ENCODE measurements at regions not wholly inside any gene's neighbourhood (a gene's known extent, or its start where the extent isn't known, plus 50 kb on each side); places are given as distances from the start of the nearest gene placed in this dataset.
"Not testable (repeated sequence)": the region's sequence is repeated elsewhere in the genome, so short reads cannot be mapped to it uniquely, and the experiment has no call there.

DNA sequence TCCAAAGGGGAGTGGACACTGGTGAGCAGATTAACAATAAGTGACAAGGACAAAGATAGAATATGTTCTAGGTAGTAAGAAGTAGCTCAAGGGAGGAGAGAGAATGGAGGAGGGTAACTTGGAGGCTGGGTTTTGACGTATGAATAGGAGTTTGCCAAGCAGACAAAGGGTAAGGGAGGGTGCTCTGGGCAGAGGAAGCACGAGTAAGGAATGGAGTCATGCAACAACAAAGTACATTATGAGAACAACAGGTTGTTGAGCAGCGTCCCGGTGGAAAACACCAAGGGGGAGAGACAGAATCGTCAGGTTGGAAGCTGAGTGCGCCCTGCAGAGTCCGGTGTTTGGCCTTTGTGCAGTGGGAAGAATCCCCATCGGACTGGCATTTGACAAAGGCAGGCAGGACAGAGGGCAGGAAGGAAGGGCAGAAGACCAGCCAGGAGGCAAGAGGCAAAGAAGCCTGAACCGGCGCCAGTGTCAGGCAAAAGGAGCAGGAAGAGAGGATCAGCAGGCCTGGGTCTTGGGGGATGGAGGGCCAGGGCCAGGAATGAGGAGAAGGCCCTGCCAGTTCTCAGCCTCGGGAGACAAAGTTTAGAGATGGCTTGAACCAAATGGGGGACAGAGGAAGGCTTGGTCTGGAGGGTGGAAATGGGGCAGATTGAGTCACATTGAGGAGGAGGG lies 134.3 kb upstream of the TNRC6C start:
- DNase-seq (ENCODE audit: low spot score): no peak

DNA sequence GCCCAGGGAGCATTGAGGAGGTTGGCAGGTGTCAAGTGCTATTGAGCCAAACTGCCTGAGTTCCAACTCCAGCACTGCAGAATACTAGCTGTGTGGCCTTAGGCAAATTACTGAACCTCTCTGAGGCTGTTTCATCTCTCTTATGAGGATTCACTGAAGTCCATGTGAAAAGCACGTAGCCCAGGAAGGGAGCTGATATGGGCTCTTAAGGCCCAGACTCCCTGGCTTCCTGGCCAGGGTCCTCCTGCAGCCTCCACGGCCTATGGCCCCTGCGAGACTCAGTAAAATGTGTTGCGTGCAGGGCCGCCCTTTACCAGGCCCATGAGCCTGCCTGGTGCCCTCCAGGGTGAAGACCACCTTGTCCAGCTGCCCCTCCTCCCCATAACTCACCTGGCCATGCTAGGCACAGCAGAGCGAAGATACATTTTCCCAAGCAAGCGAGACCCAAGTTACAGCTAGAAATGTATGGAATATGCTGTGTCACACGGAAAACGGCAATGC lies 133.7 kb upstream of the TNRC6C start:
- no peak for DNase-seq (ENCODE audit: low spot score)

DNA sequence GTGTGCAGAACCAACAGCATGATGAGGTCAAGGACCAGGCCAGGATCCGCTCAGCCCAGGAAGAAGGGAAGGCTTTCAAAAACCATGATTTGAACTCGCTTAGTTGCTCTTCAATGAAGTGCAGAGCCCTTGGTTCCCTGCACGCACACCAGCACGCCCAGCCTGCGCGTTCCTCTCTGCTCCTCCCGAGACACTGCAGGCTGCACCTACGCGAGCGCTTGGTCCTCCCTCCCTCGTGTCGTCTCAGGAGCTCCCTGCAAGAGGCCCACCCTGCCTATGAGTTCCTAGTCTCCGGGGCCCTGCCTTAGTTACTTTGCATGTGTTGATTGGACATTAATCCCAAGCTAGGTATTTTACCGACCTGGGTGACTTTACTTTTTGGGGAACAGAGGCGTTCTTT lies 132.9 kb upstream of the TNRC6C start:
- DNase-seq (ENCODE audit: low spot score): no peak

DNA sequence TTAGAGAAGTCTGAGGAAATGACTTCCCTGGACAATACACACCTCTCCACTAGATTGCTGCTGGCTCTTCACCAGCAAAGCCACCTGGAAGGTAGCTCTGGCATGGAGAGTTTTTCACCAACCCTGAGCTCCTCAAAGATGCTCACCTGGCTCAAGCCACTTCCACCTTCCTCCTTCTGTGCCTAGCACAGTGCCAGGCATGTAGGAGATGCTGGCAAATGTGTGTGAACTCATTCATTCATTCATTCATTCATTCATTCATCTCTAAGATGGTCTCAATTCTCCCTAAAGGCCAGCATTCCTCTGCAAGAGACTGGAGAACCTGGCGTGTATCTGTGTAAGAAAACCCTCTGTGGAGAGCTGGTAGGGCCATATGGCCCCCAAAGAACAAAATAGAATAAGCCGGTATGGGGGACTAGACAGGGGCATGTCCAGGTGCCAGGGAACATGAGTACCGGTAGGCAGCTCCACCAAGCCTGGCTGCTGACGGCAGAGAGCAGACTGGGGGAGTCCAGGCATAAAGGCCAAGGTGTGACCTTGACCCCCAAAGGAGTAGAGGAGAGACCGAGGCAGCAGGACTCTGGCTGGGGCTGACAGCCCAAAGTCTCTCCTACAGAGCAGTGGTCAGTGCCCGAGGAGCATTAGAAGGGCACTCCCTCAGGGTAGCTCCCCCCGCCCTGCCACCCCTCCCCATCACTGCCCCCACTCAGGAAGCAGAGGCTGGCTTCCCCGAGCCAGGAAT lies 132.2 kb upstream of the TNRC6C start:
- no peak for DNase-seq (ENCODE audit: low spot score)

DNA sequence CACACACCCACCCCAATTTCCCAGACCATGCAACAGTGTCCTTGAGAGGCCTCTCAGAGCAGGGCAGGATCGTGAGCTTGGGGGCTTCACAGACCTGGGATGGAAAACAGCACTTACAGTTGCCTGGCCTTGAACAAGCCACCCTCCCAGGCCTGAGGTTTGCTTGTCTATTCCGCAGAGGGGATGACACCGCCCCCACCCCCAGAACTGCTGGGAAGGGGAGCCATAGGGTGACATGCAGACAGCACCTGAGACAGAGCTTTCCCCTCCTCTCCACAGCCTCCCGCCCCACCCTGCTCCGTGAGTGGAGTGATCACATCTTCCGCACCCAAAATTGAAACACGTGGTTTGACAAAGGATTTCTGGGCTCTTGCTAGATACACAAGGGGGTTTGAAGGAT lies 131.5 kb upstream of the TNRC6C start:
- DNase-seq (ENCODE audit: low spot score): no peak

DNA sequence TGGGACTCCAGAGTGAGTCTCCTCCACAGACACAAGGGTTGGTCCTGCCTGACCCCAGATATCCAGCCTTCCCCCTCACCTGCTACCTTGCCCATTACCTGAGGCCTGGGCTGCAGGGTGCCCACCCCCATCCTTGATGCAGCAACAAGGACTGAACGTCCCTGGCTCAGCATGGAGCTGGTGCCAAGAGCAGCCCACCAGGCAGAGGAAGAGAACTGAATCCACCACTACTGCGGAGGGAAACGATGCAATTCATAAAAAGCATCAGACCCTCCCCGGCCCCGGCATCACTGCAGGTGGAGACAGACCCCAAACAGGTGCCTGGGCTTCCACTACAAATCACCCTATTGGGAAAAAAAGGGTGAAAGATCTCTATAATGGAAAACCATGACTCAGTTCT lies 131.0 kb upstream of the TNRC6C start:
- DNase-seq (ENCODE audit: low spot score): no peak

DNA sequence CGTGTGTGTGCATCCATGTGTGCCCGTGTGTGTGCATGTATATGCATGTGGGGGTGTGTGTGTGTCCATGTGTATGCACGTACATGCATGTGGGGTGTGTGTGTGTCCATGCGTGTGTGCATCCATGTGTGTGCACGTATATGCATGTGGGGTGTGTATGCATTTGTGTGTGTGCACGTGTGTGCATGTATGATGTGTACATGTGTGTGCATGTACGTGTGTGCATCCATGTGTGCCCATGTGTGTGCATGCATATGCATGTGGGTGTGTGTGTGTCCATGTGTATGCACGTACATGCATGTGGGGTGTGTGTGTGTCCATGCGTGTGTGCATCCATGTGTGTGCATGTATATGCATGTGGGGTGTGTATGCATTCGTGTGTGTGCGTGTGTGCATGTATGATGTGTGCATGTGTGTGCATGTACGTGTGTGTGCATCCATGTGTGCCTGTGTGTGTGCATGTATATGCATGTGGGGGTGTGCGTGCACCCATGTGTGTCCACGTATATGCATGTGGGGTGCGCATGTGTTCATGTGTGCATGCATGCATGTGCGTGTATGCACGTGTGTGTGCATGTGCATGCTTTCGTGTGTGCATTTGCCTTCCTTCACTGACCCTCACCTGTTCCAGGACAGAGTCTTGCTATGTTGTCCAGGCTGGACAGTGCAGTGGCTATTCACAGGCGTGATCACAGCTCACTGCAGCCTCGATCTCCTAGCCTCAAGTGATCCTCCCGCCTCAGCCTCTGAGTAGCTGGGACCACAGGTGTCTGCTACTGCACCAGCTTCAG lies 129.6 kb upstream of the TNRC6C start:
- no peak for DNase-seq (ENCODE audit: low spot score)

DNA sequence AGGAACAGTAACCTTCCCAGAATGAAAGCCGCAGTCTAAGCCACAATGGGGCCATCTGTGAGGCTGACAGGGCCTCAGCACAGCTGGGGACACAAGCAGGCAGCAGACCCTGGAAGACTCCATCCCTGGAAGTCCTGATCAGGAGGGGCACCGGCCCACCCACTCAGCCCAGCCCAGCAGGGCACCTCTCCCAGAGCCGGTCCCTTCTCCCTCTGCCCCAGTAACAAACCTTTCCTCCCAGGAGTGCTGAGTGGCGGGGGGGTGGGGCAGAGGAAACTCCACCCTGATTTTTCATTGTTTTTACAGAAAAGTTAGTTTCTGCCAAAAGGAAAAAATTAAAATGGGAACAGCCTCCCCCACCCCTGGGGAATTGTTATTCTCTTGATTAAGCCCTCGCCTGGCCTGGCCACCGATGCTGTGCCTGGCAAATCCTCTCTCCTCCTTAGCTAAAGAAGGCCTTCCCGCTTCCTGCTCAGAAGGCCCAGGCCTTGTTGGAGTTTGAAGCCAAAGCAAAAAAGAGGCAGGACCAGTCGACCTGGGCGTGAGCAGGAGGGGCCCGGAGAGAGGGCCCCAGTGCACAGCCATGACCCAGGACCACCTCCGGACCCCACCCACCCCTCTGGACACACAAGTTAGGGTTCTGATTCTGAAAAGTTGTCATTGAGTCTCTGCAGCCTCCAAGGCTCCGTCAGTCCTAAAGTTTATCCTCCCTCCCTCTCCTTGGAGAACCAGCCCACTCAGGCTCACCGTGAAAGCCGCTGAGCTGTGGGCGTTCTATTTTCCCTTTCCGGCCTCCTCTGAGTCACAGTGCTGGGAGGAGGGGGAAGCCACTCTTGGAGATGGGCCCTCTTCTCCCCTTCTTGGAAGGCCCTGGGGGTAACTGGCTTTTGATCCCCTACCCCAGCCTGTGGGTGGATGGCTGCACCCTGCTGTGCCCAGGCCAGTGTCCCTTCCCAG lies 128.4 kb upstream of the TNRC6C start:
- peak; percentile 53 for DNase-seq (ENCODE audit: low spot score)

DNA sequence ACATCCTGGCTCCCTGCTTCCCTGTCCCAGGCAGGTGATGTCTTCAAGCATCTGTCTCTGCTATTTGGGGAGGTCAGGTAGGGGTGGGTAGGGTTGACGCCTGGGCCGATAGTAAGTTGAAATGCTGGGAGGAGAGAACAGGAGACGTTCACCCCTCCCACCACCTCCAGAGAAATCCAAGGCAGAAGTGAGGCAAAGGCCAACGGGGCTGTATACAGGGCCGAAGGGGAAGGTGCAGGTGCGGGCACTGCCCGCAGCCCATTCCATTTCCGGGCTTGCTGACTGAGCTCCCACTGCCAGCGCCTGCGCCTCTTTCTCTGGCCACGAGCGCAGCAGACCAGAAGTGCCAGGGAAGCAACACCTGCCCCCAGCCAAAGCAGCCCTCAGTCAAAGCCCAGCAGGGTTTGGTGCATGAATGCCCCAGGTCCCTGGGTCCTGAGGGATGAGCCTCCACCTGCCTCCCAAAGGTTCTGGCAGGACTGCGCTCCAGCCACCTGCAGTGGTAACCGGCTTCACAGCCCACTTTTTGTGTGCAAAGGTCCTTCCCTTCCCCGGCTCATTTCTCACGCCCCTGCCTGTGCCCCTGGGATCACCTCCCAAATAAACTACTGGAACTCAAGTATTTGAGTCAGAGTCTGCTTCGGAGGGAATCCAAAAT lies 127.6 kb upstream of the TNRC6C start:
- DNase-seq (ENCODE audit: low spot score): no peak

DNA sequence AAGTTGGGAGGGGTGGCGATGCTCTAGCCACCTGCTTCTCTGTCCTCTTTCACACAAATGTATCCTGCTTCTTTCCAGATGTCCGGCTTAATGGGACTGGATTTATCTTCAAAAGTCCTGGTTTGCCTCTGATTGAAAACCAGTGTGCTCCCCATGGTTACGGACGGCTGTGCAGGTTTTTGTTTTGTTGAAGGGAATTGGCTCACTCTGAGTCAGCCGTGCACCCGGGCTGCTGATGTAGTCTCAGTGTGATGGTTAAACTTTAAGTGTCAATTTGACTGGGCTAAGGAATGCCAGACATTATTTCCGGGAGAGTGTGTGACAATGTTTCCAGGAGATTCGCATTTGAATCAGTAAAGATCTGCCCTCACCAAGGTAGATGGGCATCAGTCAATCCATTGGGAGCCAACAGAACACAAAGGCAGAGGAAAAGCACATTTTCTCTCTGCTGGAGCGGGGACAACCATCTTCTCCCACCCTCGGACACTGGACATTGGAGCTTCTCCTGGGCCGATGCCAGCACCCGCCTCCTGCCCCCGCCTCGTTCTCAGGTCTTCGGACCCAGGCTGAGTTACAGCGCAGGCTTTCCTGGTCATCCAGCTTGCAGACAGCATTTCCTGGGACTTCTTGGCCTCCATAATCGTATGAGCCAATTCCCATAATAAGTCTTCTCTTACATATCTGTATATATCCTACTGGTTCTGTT lies 126.9 kb upstream of the TNRC6C start:
- DNase-seq (ENCODE audit: low spot score): peak; percentile 89

DNA sequence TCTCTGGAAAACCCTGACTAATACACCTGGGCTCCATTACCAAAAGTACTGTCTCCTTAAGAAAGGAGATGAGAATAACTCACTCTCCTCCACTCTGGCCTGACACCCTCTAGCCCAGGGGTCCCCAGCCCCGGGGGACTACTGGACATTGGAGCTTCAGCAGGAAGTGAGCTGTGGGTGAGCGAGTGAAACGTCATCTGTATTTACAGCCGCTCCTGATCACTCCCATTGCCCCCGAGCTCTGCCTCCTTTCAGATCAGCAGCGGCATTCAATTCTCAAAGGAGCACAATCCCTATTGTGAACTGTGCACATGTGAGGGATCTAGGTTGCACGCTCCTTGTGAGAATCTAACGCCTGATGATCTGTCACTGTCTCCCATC lies 126.3 kb upstream of the TNRC6C start:
- DNase-seq (ENCODE audit: low spot score): peak; percentile 3

DNA sequence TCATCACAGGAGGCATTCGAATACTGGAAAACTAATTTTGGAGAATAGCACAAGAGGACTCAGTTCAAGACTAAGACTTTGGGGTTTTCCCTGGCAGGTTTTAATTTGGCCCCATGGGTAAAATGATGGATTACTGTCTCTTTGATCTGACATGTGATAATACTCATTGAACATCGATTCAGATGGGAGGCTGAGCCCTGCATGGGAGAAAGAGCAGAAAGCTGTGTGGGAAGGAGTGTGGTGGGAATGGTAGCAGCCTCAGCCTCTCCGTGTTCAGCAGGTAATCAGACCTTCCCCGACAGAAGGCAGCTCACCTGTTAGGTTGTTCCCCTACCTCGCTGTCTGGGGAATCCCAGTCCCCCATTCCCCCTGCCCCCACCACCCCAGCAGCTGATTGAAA lies 124.7 kb upstream of the TNRC6C start:
- no peak for DNase-seq (ENCODE audit: low spot score)

DNA sequence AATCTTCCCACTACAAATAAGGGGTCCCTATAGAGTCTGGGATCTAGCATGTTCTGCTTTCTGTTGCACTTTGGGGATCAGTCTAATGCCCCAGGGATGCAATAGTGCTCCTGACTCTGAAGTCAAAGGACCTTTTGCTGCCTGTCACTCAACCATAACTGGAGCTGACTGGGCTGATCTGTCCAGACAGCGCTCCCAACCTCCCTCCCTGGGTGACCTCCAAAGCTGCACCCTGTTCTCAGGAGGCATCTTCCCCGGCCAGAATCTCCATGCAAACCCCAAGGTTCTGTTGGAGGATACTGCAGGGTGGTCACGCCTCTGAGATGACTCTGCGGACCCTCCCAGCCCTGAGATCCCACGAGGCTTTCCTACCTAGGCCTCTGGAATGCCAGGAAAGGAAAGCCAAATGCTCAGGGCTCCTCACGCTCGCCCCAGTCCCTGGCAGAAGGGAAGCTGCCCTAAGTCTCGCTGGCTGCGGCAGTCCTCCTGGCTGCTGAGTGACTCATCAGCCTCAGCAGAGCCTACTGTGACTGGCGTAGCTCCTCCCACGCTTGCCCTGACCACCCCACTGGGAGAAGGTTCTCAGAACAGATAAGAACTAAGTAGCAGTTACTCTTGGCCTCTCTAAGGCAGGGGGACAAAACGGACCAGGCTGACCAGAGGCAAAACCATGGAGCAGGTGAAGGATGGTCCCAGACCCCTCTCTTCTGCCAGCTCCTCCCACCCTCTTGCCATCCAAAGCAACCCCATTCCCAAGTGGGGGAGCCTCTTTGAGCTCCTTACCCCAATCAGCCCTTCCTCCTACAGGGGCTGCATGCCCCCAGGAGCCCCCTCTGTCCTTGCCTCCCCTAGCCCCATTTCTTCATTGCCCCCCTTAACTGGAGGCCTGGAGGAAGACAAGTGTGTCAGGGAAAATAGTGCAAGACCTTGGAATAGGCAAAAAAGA lies 124.1 kb upstream of the TNRC6C start:
- DNase-seq (ENCODE audit: low spot score): peak; percentile 85

DNA sequence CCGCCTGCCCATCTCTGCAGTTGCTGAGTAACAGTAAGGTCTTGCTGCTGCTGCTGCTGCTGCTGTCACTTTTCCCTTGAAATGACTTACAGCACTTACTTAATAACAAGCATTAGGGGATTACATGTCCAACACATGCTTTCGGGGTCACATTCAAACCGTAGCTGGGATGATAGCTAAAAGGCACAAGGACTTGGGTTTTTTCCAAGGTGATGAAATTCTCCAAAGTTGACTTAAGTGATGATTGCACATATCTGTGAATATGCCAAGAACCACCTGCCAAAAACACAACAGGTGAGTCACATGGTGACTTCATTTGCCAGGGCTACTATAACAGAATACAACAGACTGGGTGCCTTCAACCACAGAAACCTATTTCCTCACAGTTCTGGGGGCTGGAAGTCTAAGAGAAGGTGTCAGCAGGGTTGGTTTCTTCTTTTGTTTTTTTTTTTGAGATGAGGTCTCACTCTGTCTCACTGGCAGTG lies 121.9 kb upstream of the TNRC6C start:
- DNase-seq (ENCODE audit: low spot score): peak; percentile 96

DNA sequence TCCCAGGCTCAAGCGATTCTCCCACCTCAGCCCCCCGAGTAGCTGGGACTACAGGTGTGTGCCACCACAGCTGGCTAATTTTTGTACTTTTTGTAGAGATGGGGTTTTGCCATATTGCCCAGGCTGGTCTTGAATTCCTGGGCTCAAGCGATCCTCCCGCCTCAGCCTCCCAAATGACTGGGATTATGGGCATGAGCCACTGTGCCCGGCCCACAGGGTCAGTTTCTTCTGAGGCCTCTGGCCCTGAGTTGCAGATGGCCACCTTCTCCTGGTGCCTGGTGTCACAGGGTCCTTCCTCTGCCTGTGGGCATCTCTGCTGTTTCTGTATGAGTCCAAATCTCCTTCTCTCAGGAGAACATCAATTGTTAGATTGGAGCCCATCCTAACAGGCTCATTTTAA lies 121.4 kb upstream of the TNRC6C start:
- DNase-seq (ENCODE audit: low spot score): not testable (repeated sequence)

DNA sequence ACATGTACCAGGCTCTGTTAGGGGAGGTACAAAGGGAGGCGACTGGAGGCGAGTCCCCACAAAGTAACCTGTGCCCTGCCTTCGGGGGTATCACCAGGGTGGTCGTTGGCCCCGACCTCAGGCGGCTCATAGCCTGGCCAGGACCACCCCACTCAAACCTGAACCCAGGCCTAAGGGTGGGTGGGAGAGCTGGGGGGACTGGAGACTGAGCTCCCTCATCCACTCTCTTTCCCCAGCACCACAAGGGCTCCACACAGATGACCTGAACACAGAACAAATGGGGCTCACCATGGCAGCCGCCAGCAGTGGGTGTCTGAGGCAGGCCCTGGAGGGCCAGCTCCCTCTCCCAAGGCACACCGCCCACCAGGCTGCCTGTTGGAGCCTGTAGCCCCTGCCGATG lies 120.6 kb upstream of the TNRC6C start:
- DNase-seq (ENCODE audit: low spot score): no peak

DNA sequence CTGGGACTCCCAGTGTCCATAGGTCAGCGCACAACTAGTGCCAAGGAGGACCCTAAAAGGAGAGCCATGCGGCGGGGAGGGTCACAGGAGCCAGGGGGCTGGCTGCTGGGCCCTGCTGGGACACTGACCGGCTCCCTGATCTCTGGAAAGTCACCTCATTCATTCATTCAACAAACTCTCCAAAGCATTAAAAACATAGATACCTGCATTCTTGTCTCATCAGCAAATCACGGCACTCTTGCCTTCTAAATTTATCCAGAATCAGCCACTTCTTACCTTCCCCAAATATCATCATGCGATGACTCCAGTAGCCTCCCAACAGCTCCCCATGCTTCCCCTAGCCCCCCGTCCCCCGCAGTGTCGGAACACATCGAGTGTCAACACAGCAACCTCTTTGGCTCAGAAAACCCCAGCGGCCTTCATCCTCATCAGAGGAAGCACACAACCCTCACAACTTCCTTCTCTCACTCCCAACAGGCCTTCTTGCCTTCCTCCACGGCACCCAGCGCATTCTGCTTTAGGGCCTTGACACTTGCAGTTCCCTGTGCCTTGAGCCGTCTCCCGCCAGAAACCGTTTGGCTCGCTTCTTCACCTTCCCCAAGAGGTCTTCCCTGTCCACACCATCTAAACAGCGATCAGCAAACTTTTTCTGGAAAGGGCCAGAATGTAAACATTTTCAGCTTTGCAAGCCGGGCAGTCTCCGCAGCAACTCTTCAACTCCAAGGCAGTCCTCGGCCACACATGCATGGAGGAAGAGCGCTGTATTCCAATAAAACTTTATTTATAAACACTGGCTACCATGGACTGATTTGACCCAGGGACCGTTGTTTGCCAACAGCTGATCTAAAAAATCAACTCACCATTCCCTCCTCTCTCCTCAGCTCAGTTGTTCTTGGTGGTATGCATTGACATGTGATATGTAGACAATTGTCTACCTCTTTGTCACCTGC lies 119.5 kb upstream of the TNRC6C start:
- DNase-seq (ENCODE audit: low spot score): no peak

All from kidney tubule cell (primary cell).